ENCODE measurements at regions not wholly inside any gene's neighbourhood (a gene's known extent, or its start where the extent isn't known, plus 50 kb on each side); places are given as distances from the start of the nearest gene placed in this dataset.
"Not testable (repeated sequence)": the region's sequence is repeated elsewhere in the genome, so short reads cannot be mapped to it uniquely, and the experiment has no call there.

DNA sequence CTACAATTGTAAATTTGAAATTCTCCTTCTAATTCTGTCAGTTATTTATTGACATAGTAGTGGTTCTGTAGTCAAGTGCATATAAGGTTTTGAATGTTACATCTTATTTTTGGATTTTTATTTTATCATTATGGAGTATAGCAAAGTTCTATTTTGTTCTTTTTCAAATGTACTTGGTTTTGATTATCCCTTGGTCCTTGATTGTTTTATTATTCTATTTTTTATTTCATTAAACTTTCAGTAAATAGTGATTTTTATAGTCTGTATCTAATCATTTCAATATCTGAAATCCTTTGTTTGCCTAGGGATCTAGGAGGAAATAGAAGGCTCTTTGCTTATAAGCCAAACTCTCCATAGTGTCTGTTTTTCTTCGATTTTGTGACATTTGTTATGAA is 87.8 kb downstream of the HFE start:
- no peak for DNase-seq (ENCODE audit: low read depth)

DNA sequence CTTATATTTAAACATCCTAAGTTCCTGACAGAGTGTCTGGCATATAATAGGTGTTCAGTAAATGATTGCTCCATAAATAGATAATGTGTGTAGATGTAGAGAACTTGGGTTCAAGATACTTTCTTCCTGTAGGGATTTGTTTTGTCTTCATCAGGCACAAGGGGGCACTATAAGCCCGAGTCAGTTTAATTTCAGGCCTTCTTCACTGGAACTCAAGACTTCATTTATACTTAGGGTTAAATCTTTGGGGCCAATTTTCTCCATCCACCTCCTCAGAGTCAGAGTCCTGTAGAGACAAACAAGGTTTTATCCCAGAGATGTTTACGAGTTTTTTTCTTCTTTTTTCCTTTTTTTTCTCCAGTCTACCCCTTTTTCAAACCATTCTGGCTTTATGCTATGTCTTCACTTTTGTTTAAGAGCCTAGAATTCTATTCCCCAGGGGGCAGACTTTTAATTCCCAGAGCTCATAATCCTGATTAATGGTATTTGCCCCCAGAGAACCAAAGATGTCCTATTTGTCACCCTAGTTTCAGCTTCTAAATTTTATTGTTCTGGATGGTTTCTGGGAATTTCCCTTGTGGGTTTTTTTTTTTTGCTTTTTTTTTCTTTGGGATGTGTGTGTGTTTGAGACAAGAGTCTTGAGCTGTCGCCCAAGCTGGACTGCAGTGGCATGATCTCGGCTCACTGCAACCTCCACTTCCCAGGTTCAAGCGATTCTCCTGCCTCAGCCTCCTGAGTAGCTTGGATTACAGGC is 88.4 kb downstream of the HFE start:
- DNase-seq (ENCODE audit: low read depth): peak; percentile 79

DNA sequence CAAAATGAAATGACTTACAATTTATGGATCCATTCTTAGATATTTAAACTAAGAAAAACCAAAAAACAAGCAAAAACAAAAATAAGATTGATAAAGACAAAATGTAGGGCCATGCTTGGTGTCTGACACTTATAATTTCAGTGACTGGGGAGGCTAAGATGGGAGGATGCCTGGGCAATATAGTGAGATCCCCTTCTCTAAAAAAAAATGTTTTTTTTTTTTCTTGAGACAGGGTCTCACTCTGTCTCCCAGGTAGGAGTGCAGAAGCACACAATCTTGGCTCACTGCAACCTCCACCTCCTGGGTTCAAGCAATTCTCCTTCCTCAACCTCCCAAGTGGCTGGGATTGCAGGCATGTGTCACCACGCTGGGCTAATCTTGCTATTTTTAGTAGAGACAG is 92.4 kb downstream of the HFE start:
- DNase-seq (ENCODE audit: low read depth): no peak

DNA sequence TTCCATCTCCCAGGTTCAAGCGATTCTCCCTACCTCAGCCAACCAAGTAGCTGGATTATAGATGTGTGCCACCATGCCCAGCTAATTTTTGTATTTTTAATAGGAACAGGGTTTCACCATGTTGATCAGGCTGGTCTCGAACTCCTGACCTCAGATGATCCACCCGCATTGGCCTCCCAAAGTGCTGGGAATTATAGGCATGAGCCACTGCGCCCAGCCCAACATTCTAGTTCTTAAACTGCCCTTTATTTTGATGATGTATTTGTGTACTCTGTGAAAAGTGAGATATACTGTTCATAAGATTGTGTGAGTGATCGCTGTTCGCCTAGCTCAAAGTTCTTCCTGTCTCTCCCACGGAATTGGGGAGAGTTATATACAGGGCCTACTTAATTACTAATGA is 93.1 kb downstream of the HFE start:
- DNase-seq (ENCODE audit: low read depth): no peak

DNA sequence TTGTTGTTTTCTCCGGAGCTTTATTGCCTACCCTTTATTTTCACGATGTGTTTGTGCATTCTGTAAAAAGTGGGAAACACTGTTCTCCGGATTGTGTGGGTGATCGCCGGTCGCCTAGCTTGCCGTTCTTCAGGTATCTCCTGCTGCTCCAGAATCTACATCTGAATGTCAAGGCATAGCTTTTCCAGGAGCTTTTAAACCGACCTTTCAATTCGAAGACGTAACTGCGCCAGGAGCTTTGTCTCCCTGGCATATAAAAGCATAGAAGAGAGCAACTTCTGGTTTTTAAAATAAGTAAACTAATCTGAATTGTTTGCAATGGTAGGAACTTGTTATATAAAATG is 96.0 kb downstream of the HFE start:
- DNase-seq (ENCODE audit: low read depth): no peak

DNA sequence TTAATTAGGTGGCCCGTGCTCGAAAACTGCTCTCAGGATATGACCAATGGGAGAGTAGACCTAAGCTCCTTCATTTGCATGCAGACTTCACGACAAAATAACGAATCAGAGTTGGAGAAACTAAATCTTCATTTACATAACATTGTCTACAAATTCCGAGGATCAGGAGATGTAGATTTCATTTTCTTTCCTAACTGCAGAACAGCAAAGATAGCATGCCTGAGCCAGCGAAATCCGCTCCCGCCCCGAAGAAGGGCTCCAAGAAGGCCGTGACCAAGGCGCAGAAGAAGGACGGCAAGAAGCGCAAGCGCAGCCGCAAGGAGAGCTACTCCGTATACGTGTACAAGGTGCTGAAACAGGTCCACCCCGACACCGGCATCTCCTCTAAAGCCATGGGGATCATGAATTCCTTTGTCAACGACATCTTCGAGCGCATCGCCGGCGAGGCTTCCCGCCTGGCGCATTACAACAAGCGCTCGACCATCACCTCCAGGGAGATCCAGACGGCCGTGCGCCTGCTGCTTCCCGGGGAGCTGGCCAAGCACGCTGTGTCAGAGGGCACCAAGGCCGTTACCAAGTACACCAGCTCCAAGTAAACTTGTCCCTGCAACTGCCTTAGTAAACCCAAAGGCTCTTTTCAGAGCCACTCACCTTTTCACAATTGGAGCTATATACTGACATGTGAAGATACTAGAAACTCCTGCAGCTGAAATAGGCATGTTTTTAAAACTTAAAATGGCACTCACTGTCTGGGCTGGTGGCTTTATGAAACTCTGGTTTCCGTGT is 96.5 kb downstream of the HFE start:
- peak; percentile 89 for DNase-seq (ENCODE audit: low read depth)

DNA sequence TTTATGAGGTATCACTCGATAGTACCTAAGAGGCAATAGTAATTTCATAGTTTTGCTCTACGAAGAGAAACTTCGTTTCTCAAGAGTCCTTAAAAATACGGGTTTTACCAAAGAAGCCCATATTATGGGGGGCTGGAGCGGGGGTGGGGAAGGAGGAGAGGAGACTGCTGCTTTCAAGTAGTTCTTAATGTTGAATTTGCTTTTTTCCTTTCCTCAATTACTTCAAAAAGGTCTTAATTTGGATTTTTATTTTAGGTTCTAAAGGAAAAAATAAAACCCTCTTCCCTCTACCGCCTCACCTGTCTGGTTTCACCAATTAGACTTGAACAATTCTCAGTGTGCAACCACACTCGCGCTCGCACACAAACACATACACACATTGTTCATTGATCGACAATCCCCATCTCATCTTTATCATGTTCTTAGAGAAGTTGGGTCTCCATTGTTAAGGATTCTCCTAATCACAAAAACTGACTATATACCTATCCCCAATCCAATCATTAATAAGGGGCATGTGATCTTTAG is 97.2 kb downstream of the HFE start:
- DNase-seq (ENCODE audit: low read depth): no peak

DNA sequence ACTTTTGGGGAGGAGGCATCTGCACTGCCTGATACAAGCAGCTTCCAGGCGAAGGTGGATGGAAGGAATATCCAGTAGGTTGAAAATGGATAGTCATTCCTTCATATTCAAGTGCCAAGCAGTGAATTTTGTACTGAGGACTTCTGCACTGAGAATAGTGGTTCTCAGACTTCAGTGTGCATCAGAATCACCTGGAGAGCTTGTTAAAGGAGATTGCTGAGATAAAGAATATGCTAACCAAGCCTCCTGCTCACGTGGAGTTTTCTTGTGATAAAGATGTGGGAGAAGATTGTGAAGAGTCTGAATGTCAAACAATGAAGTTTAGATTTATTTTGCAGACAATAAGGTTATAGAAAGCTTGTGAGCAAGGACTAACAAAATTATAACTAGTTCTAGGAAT is 97.8 kb downstream of the HFE start:
- no peak for DNase-seq (ENCODE audit: low read depth)

DNA sequence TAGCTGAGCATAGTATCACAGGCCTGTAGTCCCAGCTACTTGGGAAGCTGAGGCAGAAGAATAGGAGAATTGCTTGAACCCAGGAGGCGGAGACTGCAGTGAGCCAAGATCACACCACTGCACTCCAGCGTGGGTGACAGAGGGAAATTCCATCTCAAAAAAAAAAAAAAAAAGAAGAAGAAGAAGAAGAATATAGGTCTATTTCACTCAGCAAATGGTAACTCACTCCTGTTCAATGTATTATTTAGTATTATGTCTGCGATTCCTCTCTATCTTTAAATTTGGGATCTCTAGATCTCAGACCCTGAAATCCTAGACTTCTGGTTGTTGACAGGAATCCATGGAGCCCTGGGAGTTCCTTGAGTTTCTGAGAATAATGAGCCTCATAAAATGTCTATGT is 98.6 kb downstream of the HFE start:
- DNase-seq (ENCODE audit: low read depth): no peak

DNA sequence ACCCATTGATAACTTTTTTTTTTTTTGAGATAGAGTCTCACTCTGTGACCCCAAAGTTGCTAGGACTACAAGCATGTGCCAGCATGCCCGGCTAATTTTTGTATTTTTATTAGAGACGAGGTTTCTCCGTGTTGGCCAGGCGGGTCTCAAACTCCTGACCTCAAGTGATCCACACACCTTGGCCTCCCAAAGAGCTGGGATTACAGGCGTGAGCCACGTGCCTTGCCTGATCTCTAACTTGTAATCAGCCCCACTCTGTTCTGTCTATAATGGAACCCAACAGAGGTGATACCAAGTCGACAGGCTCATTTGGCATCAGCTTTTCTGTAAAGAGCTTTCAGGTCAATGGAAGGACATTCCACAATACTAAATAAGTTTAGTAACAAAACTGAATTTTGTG is 99.4 kb downstream of the HFE start:
- no peak for DNase-seq (ENCODE audit: low read depth)

DNA sequence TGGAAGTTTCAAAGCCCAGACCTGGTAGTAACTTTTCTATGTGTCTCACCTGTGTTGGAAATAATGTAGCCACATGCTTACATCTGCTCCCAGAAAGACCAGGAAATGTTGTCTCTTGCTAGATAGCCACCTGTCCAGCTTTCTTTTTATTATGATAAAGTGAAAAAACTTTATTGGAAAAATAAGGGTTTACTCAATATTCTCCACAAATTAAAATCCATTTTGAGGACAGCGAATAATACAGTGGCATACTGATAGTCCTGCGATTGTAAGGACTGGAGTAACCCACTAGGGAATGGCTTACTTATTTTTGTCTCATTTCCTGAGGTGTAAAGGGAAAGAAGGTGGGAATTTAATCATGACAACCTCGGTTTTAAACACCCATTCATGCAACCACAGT is 100.1 kb downstream of the HFE start:
- no peak for DNase-seq (ENCODE audit: low read depth)

DNA sequence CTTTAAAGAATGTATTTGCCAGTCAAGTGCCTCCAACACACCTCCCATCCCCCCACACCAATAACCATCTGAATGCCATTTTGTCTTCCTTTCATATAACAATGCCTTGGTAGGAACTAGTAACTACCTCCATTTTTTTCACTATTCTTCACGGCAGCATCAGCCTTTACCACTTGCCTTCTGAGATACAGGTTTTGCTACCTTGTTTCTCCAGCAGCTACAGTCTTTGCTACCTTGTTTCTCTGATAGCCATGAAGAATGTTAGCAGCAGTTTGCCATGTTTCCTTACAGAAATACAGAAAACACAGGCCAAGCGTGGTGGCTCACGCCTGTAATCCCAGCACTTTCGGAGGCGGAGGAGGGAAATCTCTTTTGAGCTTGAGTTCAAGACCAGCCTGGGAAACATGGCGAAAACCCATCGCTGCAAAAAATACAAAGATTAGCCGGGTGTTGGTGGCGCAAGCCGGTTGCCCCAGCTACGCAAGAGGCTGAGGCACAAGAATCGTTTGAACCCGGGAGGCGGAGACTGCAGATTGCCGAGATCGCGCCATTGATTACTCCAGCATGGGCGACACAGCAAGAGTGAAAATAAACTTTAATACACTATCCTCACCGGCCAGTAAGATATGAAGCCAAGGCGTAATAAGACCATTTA is 100.9 kb downstream of the HFE start:
- no peak for DNase-seq (ENCODE audit: low read depth)

DNA sequence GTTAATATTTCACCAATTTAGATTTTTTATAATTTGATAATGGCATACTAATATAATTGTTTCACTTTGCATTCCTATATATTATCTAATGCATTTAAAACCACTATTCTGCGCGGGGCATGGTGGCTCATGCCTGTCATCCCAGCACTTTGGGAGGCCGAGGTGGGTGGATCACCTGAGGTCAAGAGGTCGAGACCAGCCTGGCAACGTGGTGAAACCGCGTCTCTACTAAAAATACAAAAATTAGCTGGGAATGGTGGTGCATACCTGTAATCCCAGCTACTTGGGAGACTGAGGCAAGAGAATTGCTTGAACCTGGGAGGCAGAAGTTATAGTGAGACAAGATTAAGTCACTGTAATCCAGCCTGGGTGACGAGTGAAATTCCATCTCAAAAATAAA is 104.3 kb downstream of the HFE start:
- not testable (repeated sequence) for DNase-seq (ENCODE audit: low read depth)

DNA sequence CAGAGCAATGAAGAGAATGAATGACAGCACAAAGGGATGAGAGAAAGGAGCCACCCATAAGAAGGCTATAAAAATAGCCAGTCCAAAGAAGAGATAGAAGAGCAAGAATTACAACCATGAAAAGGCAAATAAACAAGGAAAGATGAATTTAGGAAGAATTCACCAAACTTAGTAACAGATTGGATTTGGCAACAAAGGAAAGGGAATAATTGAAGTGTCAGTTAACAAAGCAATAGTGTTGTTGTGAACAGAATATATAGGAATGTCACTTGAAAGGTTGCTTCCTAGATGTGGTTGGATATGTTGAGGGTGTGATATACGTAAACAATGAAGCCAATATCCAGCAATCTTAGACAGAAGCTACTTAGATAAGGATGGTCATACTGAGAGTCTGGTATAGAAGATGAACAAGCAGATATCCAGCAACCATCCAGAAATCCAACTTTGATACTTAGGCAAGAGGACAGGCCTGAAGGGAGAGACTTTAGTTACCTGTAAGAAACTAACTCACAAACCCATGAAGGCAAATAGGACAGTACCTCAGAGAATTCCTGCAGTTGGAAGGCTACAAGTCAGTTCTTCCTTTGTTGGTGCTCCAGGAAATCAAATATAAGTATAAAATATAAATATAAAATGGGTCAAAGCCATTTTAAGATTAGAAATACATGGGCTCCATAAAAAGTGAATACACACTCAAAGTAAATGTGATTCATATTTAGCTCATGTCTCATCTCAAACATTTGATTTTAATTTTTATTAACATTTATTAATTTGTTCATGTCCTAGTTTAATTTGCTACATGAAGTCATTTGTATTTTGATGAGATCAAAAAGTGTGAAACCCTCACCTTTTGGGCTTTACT is 106.5 kb downstream of the HFE start:
- no peak for DNase-seq (ENCODE audit: low read depth)

DNA sequence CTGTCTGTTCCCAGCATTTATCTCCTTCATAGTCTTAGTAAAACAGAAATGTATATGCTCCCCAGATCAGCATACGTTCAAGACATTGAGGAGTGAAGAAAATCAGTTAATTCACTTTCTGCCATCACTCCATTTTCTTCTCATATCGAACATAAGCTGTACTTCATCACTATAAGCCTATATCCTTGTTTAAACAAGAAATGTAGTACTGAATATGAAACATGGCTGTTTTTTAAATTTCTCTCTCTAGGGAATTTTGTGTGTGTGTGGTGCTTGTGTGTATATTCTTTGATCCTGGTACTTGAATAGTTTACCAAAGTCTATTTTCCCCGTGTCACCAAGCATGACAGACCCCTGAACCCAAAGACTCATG is 107.1 kb downstream of the HFE start:
- DNase-seq (ENCODE audit: low read depth): no peak

DNA sequence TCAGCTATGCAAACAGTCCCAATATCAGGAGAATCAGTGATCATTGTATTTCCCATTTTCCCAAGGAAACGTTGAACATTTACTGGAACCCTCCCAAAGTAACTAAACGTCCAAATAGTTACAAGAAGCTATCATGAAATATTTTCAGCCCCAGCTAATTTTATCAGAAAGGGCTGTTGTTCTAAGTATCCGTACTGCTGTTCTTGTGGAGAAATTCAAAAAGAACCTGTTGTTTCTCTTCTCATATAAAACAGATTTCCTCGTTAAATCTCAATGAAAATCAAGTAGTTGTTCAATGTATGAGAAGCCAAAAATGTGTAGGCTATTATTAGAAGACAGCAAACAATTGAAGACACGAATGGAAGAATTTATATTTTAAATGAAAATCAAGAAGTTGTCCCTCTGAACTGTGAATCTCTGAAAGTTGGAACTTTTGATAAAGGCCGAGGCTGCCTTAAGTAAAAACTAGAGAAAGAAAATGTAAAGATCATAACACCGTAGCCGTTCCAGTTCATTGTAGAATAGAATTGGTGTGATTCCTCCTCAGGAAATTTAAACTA is 107.7 kb downstream of the HFE start:
- no peak for DNase-seq (ENCODE audit: low read depth)

DNA sequence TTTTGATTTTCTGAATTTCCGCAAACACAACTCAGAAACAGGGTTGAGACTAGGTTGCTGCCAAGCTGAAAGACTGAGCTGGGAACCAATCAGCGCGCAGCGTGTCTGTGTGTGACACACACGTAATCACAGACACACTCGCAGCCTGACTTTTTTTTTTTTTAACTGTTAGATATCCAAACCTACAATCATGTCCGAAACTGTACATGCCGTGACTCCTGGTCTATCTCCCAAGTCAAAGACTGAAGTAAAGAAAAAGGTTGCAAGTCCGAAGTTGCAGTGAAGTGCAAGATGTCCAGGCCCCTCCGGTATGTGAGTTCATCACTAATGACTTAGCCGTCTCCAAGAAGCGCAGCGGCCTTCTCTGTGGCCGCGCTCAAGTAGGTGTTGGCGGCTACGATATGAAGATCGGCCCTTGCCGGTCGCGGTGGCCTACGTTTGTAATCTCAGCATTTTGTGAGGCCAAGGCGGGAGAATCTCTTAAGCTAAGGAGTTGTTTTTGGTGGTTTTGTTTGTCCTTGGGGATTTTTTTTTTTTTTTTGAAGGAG is 108.2 kb downstream of the HFE start:
- DNase-seq (ENCODE audit: low read depth): peak; percentile 96

DNA sequence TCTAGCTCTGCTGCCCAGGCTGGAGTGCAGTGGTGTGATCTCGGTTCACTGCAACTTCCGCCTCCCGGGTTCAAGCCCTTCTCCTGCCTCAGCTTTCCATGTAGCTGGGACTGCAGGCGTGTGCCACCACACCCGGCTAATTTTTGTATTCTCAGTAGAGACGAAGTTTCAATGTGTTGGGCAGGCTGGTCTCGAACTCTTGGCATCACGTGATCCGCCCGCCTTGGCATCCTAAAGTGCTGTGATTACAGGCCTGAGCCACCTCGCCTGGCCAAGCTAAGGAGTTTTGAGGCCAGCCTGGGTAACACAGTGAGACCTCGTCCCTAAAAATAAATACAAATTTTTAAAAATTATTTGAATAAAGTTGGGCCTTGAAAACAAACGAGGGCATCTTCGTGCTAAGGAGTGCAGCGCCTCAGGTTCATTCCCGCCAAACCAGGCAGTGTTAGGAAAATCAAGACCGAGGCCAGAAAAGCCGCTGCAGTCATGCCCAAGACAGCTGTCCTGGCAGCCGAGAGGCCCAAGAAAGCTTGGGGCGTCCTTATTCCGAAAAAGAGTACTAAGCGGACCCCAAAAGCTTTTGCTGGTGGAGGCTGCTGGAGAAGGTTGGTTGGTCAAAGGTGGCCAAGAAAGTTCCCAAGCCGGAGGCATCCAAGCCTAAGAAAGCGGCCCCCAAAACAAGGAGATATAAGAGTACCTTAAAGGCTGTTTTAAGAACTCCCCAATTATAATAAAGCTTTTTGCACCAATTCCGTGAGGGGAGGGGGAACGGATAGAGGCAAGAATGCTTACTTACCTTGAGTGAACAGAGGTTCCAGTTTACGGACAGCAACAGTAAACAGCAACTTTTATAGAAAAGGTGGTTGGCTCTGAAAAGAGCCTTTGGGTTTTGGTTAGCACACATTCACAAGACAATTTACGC is 109.0 kb downstream of the HFE start:
- peak; percentile 24 for DNase-seq (ENCODE audit: low read depth)

DNA sequence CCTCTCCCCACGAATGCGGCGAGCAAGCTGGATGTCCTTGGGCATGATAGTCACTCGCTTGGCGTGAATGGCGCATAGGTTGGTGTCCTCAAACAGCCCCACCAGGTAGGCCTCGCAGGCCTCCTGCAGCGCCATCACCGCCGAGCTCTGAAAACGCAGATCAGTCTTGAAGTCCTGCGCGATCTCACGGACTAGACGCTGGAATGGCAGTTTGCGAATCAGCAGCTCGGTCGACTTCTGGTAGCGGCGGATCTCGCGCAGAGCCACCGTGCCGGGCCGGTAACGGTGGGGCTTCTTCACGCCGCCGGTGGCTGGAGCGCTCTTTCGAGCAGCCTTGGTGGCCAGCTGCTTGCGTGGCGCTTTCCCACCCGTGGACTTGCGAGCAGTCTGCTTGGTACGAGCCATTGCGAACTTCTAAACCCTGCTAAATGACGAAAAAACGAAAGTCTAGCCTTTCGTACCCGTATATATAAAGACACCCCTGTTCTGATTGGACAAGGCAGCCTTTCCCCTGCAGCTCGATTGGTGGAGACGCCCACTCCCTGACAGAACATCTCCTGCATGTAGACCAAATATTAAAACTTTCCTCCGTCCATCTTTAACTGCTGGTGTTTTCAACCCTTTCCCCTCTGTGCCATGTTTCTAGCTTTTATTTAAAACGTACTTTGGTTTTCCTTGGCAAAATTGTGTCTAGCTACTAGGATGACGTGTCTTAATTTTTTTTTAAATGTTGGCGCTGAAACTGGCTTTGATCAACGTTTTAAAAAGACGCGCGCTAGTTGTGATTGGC is 109.8 kb downstream of the HFE start:
- DNase-seq (ENCODE audit: low read depth): peak; percentile 96

DNA sequence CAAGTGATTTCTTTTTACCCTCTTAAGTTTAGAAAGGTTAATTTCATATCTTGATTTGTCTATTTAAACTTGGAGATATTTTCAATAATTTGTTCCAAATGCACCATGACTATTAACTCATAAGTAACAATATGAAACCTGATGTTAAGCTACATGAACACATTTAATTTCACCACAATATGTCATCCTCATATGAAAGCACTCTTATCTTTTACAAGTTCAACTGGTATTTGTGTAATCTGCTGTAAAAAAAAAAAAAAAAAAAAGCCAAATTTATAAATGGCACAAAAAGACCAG is 110.4 kb downstream of the HFE start:
- no peak for DNase-seq (ENCODE audit: low read depth)
